ENCODE measurements at regions not wholly inside any gene's neighbourhood (a gene's known extent, or its start where the extent isn't known, plus 50 kb on each side); places are given as distances from the start of the nearest gene placed in this dataset.
"Not testable (repeated sequence)": the region's sequence is repeated elsewhere in the genome, so short reads cannot be mapped to it uniquely, and the experiment has no call there.

GRCh38 chr10:33832124-33832787, 497.8 kb upstream of the NRP1 start:
- Histone ChIP-seq H3K4me2 (ENCODE audit: low read length) (no peak overlapping the region), H2BK12ac (ENCODE audit: low read length) (no peak overlapping the region), H3K4ac (ENCODE audit: low read depth, low read length) (no peak overlapping the region), H3K36me3 (ENCODE audit: control insufficient read depth in 1 of 2, insufficient read depth in 2 of 2, low read length in 2 of 2) (no peaks in the 10 kb centered on the region), H4K12ac (ENCODE audit: low read depth, low read length) (no peak overlapping the region), H3K79me1 (ENCODE audit: low read length) (no peaks in the 10 kb centered on the region), H2BK5ac (ENCODE audit: low read depth, low read length, poor library complexity) (no peak overlapping the region), H3K79me2 (ENCODE audit: control insufficient read depth, insufficient read depth, low read length, poor library complexity) (no peaks in the 10 kb centered on the region), H2BK120ac (ENCODE audit: insufficient read depth, low read length, poor library complexity) (no peak overlapping the region), H3K27me3 (ENCODE audit: insufficient read depth, low read length) (no peaks in the 10 kb centered on the region), H3K9me3 (ENCODE audit: insufficient read depth, low read depth, low read length) (no peaks in the 10 kb centered on the region), H2AFZ (ENCODE audit: insufficient read depth, low read length, poor library complexity) (no peak overlapping the region), H4K91ac (ENCODE audit: low read depth, low read length) (no peak overlapping the region), H3K4me1 (ENCODE audit: control insufficient read depth in 1 of 2, insufficient read depth in 2 of 2, low read length in 2 of 2) (no peaks in the 10 kb centered on the region), H3K27ac (ENCODE audit: low read depth, low read length) (no peak overlapping the region), H3K14ac (ENCODE audit: low read length) (no peak overlapping the region), H3K9ac (ENCODE audit: low read length) (no peak overlapping the region), H3K4me3 (ENCODE audit: low read depth, low read length) (no peak overlapping the region), H3K18ac (ENCODE audit: low read length) (no peak overlapping the region), H2AK5ac (ENCODE audit: low read length) (no peak overlapping the region), H3K23ac (ENCODE audit: low read length) (no peak overlapping the region), H4K8ac (ENCODE audit: low read depth, low read length) (no peak overlapping the region)
- no CpG with 5 or more reads among the region's 4 CpGs for WGBS (ENCODE audit: extremely low coverage, insufficient coverage, insufficient read length)
- no peak for DNase-seq

- Histone ChIP-seq H4K12ac (ENCODE audit: low read depth, low read length) (no peak overlapping the region), H3K27me3 (ENCODE audit: insufficient read depth, low read length) (no peaks in the 10 kb centered on the region), H3K27ac (ENCODE audit: low read depth, low read length) (no peak overlapping the region), H3K36me3 (ENCODE audit: control insufficient read depth in 1 of 2, insufficient read depth in 2 of 2, low read length in 2 of 2) (no peaks in the 10 kb centered on the region), H3K9ac (ENCODE audit: low read length) (no peak overlapping the region), H3K4me3 (ENCODE audit: low read depth, low read length) (no peak overlapping the region), H3K4me2 (ENCODE audit: low read length) (no peak overlapping the region), H2BK12ac (ENCODE audit: low read length) (no peak overlapping the region), H2AFZ (ENCODE audit: insufficient read depth, low read length, poor library complexity) (no peak overlapping the region), H3K79me1 (ENCODE audit: low read length) (no peaks in the 10 kb centered on the region), H4K8ac (ENCODE audit: low read depth, low read length) (no peak overlapping the region), H3K23ac (ENCODE audit: low read length) (no peak overlapping the region), H3K14ac (ENCODE audit: low read length) (no peak overlapping the region), H2BK5ac (ENCODE audit: low read depth, low read length, poor library complexity) (no peak overlapping the region), H3K9me3 (ENCODE audit: insufficient read depth, low read depth, low read length) (no peaks in the 10 kb centered on the region), H2BK120ac (ENCODE audit: insufficient read depth, low read length, poor library complexity) (no peak overlapping the region), H4K91ac (ENCODE audit: low read depth, low read length) (no peak overlapping the region), H2AK5ac (ENCODE audit: low read length) (no peak overlapping the region), H3K4ac (ENCODE audit: low read depth, low read length) (no peak overlapping the region), H3K79me2 (ENCODE audit: control insufficient read depth, insufficient read depth, low read length, poor library complexity) (no peaks in the 10 kb centered on the region), H3K18ac (ENCODE audit: low read length) (no peak overlapping the region), H3K4me1 (ENCODE audit: control insufficient read depth in 1 of 2, insufficient read depth in 2 of 2, low read length in 2 of 2) (no peaks in the 10 kb centered on the region)
- no peak for DNase-seq
- WGBS (ENCODE audit: extremely low coverage, insufficient coverage, insufficient read length): no CpG with 5 or more reads among the region's 2 CpGs
Measured at GRCh38 chr10:33831591-33831990, 497.1 kb upstream of the NRP1 start.

GRCh38 chr10:33829899-33830298, 495.4 kb upstream of the NRP1 start:
- H3K18ac ChIP-seq (ENCODE audit: low read length); H3K4me3 ChIP-seq (ENCODE audit: low read depth, low read length); H3K9ac ChIP-seq (ENCODE audit: low read length); H3K14ac ChIP-seq (ENCODE audit: low read length); DNase-seq; H3K79me2 ChIP-seq (ENCODE audit: control insufficient read depth, insufficient read depth, low read length, poor library complexity); H3K79me1 ChIP-seq (ENCODE audit: low read length); H2BK5ac ChIP-seq (ENCODE audit: low read depth, low read length, poor library complexity); H3K27me3 ChIP-seq (ENCODE audit: insufficient read depth, low read length); H4K91ac ChIP-seq (ENCODE audit: low read depth, low read length); H4K8ac ChIP-seq (ENCODE audit: low read depth, low read length); H3K4me1 ChIP-seq (ENCODE audit: control insufficient read depth in 1 of 2, insufficient read depth in 2 of 2, low read length in 2 of 2); H3K4ac ChIP-seq (ENCODE audit: low read depth, low read length); H3K36me3 ChIP-seq (ENCODE audit: control insufficient read depth in 1 of 2, insufficient read depth in 2 of 2, low read length in 2 of 2); H3K9me3 ChIP-seq (ENCODE audit: insufficient read depth, low read depth, low read length); H2BK12ac ChIP-seq (ENCODE audit: low read length); H4K12ac ChIP-seq (ENCODE audit: low read depth, low read length); H3K4me2 ChIP-seq (ENCODE audit: low read length); H2BK120ac ChIP-seq (ENCODE audit: insufficient read depth, low read length, poor library complexity); H3K23ac ChIP-seq (ENCODE audit: low read length); H3K27ac ChIP-seq (ENCODE audit: low read depth, low read length); H2AFZ ChIP-seq (ENCODE audit: insufficient read depth, low read length, poor library complexity); H2AK5ac ChIP-seq (ENCODE audit: low read length): not testable (repeated sequence)
- no CpG with 5 or more reads among the region's 3 CpGs for WGBS (ENCODE audit: extremely low coverage, insufficient coverage, insufficient read length)

GRCh38 chr10:33828592-33828991, 494.1 kb upstream of the NRP1 start:
- no CpG with 5 or more reads among the region's 4 CpGs for WGBS (ENCODE audit: extremely low coverage, insufficient coverage, insufficient read length)
- Histone ChIP-seq H4K12ac (ENCODE audit: low read depth, low read length) (no peak overlapping the region), H3K9ac (ENCODE audit: low read length) (no peak overlapping the region), H3K79me2 (ENCODE audit: control insufficient read depth, insufficient read depth, low read length, poor library complexity) (no peaks in the 10 kb centered on the region), H3K9me3 (ENCODE audit: insufficient read depth, low read depth, low read length) (no peaks in the 10 kb centered on the region), H3K27ac (ENCODE audit: low read depth, low read length) (no peak overlapping the region), H3K14ac (ENCODE audit: low read length) (no peak overlapping the region), H2BK5ac (ENCODE audit: low read depth, low read length, poor library complexity) (no peak overlapping the region), H2BK12ac (ENCODE audit: low read length) (no peak overlapping the region), H3K4me1 (ENCODE audit: control insufficient read depth in 1 of 2, insufficient read depth in 2 of 2, low read length in 2 of 2) (no peaks in the 10 kb centered on the region), H3K4me2 (ENCODE audit: low read length) (no peak overlapping the region), H3K4ac (ENCODE audit: low read depth, low read length) (no peak overlapping the region), H4K91ac (ENCODE audit: low read depth, low read length) (no peak overlapping the region), H3K18ac (ENCODE audit: low read length) (no peak overlapping the region), H3K23ac (ENCODE audit: low read length) (no peak overlapping the region), H3K4me3 (ENCODE audit: low read depth, low read length) (no peak overlapping the region), H3K36me3 (ENCODE audit: control insufficient read depth in 1 of 2, insufficient read depth in 2 of 2, low read length in 2 of 2) (no peaks in the 10 kb centered on the region), H2AFZ (ENCODE audit: insufficient read depth, low read length, poor library complexity) (no peak overlapping the region), H3K27me3 (ENCODE audit: insufficient read depth, low read length) (no peaks in the 10 kb centered on the region), H3K79me1 (ENCODE audit: low read length) (no peaks in the 10 kb centered on the region), H4K8ac (ENCODE audit: low read depth, low read length) (no peak overlapping the region), H2AK5ac (ENCODE audit: low read length) (no peak overlapping the region), H2BK120ac (ENCODE audit: insufficient read depth, low read length, poor library complexity) (no peak overlapping the region)
- no peak for DNase-seq

Measured in trophoblast cell (in vitro differentiated cells and primary cell).